H1 (cell line): ENCODE measurements at regions not wholly inside any gene's neighbourhood (a gene's known extent, or its start where the extent isn't known, plus 50 kb on each side); places are given as distances from the start of the nearest gene placed in this dataset.

ENCODE experiments used
- CTCF ChIA-PET: fragments of 300-600 bp; sonication (Branson Sonifier 250); formaldehyde crosslinking; loops from one replicate; lab custom pipeline; 2021; ENCODE audit not compliant: partially characterized antibody; lab: Charles Lee
- POLR2A ChIA-PET: fragments of 300-600 bp; sonication (Branson Sonifier 250); formaldehyde crosslinking; loops from one replicate; lab custom pipeline; 2021; ENCODE audit warnings: inconsistent platforms; ENCODE audit not compliant: partially characterized antibody; lab: Charles Lee
- DNase-seq, 2 experiments: peaks; one replicate each; pipeline versions ENCODE4 v3.0.0 to v3.0.0-alpha.2; 2010 to 2022; ENCODE audit warnings: low spot score in 2 of 2, low read depth in 1 of 2, mixed read lengths in 1 of 2
- FAIRE-seq: peaks from 2 replicates; lab custom pipeline; 2011; peaks lifted over from hg19 to GRCh38; lab: Jason Lieb, UNC
- H2AFZ ChIP-seq: 2 replicates; pipeline ENCODE4 v1.8.1; 2012; ENCODE audit warnings: low read length, inconsistent platforms
- H2AK5ac ChIP-seq: 2 replicates; pipeline ENCODE4 v1.6.1; 2013; ENCODE audit warnings: low read depth, low read length
- H2BK120ac ChIP-seq: replicated peaks from 2 replicates; pipeline ENCODE3; 2013; ENCODE audit warnings: low read depth, low read length, inconsistent platforms
- H2BK12ac ChIP-seq: 2 replicates; pipeline ENCODE4 v1.6.1; 2013; ENCODE audit warnings: low read depth, low read length
- H2BK15ac ChIP-seq: 2 replicates; pipeline ENCODE4 v1.6.1; 2013; ENCODE audit warnings: low read length
- H2BK20ac ChIP-seq: 2 replicates; pipeline ENCODE4 v1.6.1; 2013; ENCODE audit warnings: low read length
- H2BK5ac ChIP-seq: 2 replicates; pipeline ENCODE4 v1.6.1; 2013; ENCODE audit warnings: low read depth, low read length
- H3K14ac ChIP-seq: 2 replicates; pipeline ENCODE4 v1.6.1; 2013; ENCODE audit warnings: inconsistent platforms; ENCODE audit not compliant: insufficient read length
- H3K18ac ChIP-seq: 2 replicates; pipeline ENCODE4 v1.6.1; 2013; ENCODE audit warnings: low read length; ENCODE audit errors: extremely low read depth
- H3K23ac ChIP-seq: 2 replicates; pipeline ENCODE4 v1.6.1; 2013; ENCODE audit warnings: inconsistent platforms; ENCODE audit not compliant: insufficient read length
- H3K23me2 ChIP-seq: 2 replicates; pipeline ENCODE4 v1.6.1; 2013; ENCODE audit warnings: low read depth, low read length
- H3K27ac ChIP-seq: 2 replicates; pipeline ENCODE4 v1.6.1; 2011; ENCODE audit warnings: low read depth, low read length, inconsistent platforms
- H3K27me3 ChIP-seq, 4 experiments: replicated peaks in 1 of 4; 1 replicate in 1 of 4; 2 replicates in 3 of 4; pipeline versions ENCODE4 v1.6.1 to v1.8.1; 2011 to 2013; ENCODE audit warnings: low read length in 3 of 4, mild to moderate bottlenecking in 3 of 4, inconsistent platforms in 2 of 4, mixed read lengths in 2 of 4, moderate library complexity in 1 of 4; ENCODE audit not compliant: control insufficient read depth in 3 of 4, insufficient read depth in 3 of 4; ENCODE audit errors: extremely low read depth in 1 of 4
- H3K36me3 ChIP-seq, 4 experiments: 2 replicates each; pipeline versions ENCODE4 v1.6.1 to v1.8.1; 2011 to 2013; ENCODE audit warnings: mild to moderate bottlenecking in 4 of 4, low read length in 3 of 4, moderate library complexity in 2 of 4, control low read depth in 1 of 4, inconsistent platforms in 1 of 4; ENCODE audit not compliant: insufficient read depth in 4 of 4, control insufficient read depth in 2 of 4
- H3K4ac ChIP-seq: replicated peaks from 2 replicates; pipeline ENCODE3; 2013; ENCODE audit warnings: low read length, low read depth, mixed read lengths, inconsistent platforms; ENCODE audit not compliant: insufficient read length
- H3K4me1 ChIP-seq, 4 experiments: replicated peaks in 1 of 4; 1 replicate in 1 of 4; 2 replicates in 3 of 4; pipeline versions ENCODE4 v1.6.1 to v1.8.1; 2011 to 2013; ENCODE audit warnings: low read length in 3 of 4, inconsistent platforms in 2 of 4, mixed read lengths in 1 of 4; ENCODE audit not compliant: insufficient read depth in 4 of 4, control insufficient read depth in 3 of 4
- H3K4me2 ChIP-seq, 2 experiments: 2 replicates each; pipeline versions ENCODE4 v1.6.1 to v1.8.1; 2011 to 2013; ENCODE audit warnings: low read depth in 2 of 2, low read length in 2 of 2, control low read depth in 1 of 2, inconsistent platforms in 1 of 2, mild to moderate bottlenecking in 1 of 2; ENCODE audit not compliant: insufficient read depth in 1 of 2
- H3K4me3 ChIP-seq, 4 experiments: fragments of 200-600, 300-600 bp in 1 of 4; sonication (generic), shearing (Covaris generic), sonication (Bioruptor Twin) in 1 of 4; 2 replicates each; pipeline versions ENCODE4 v1.5.1 to v1.8.1; 2011 to 2016; ENCODE audit warnings: low read length in 4 of 4, low read depth in 3 of 4, control low read depth in 2 of 4, inconsistent platforms in 2 of 4, mild to moderate bottlenecking in 2 of 4, mixed read lengths in 1 of 4, moderate library complexity in 1 of 4; ENCODE audit not compliant: insufficient read depth in 2 of 4; ENCODE audit errors: extremely low read depth in 1 of 4
- H3K56ac ChIP-seq: replicated peaks from 2 replicates; pipeline ENCODE3; 2013; ENCODE audit warnings: low read depth, mild to moderate bottlenecking, mixed read lengths, low read length, inconsistent platforms; ENCODE audit not compliant: insufficient read length
- H3K79me1 ChIP-seq: 2 replicates; pipeline ENCODE4 v1.6.1; 2013; ENCODE audit warnings: low read depth, low read length, control low read depth
- H3K79me2 ChIP-seq, 2 experiments: 2 replicates each; pipeline versions ENCODE4 v1.6.1 to v1.8.1; 2012 to 2013; ENCODE audit warnings: low read length in 2 of 2, mild to moderate bottlenecking in 2 of 2, inconsistent platforms in 1 of 2; ENCODE audit not compliant: insufficient read depth in 2 of 2, control insufficient read depth in 1 of 2
- H3K9ac ChIP-seq, 4 experiments: replicated peaks in 1 of 4; 1 replicate in 1 of 4; 2 replicates in 3 of 4; pipeline versions ENCODE4 v1.6.1 to v1.8.1; 2011 to 2013; ENCODE audit warnings: low read depth in 3 of 4, low read length in 3 of 4, control low read depth in 2 of 4, mild to moderate bottlenecking in 2 of 4, moderate library complexity in 2 of 4, inconsistent platforms in 1 of 4; ENCODE audit errors: extremely low read depth in 1 of 4
- H3K9me3 ChIP-seq, 2 experiments: 2 replicates each; pipeline versions ENCODE4 v1.6.1 to v1.8.1; 2012 to 2013; ENCODE audit warnings: mild to moderate bottlenecking in 2 of 2, moderate library complexity in 2 of 2, control low read depth in 1 of 2, inconsistent platforms in 1 of 2, low read depth in 1 of 2, low read length in 1 of 2, mixed read lengths in 1 of 2; ENCODE audit not compliant: insufficient read depth in 2 of 2
- H4K20me1 ChIP-seq, 2 experiments: replicated peaks in 1 of 2; 2 replicates each; pipeline versions ENCODE3 to v1.8.1; 2011 to 2013; ENCODE audit warnings: inconsistent platforms in 2 of 2, low read length in 2 of 2, mild to moderate bottlenecking in 1 of 2; ENCODE audit not compliant: insufficient read depth in 2 of 2, control insufficient read depth in 1 of 2
- H4K5ac ChIP-seq: 2 replicates; pipeline ENCODE4 v1.6.1; 2013; ENCODE audit warnings: low read length, low read depth, mixed read lengths, inconsistent platforms; ENCODE audit not compliant: insufficient read length
- H4K8ac ChIP-seq: 2 replicates; pipeline ENCODE4 v1.8.0; 2013; ENCODE audit warnings: mild to moderate bottlenecking, moderate library complexity, low read length, inconsistent platforms; ENCODE audit not compliant: insufficient read depth; ENCODE audit errors: extremely low read depth
- H4K91ac ChIP-seq: replicated peaks from 2 replicates; pipeline ENCODE3; 2013; ENCODE audit warnings: low read length, mixed read lengths, inconsistent platforms; ENCODE audit not compliant: insufficient read length
- ATF2 ChIP-seq: IDR thresholded peaks from 2 replicates; pipeline ENCODE4 v1.6.1; 2012; ENCODE audit warnings: low read length, inconsistent platforms
- CHD1 ChIP-seq: IDR thresholded peaks from 2 replicates; pipeline ENCODE4 v1.6.1; 2012; ENCODE audit warnings: low read depth, low read length, improper control_type of control experiment
- FOSL1 ChIP-seq: IDR thresholded peaks from 2 replicates; pipeline ENCODE4 v1.6.1; 2011; ENCODE audit warnings: mild to moderate bottlenecking, low read depth, low read length, moderate library complexity; ENCODE audit not compliant: insufficient read depth
- SAP30 ChIP-seq: fragments of 300-600 bp; sonication (generic); IDR thresholded peaks from 2 replicates; pipeline ENCODE4 v1.7.1; 2012; ENCODE audit warnings: low read length, moderate library complexity, mild to moderate bottlenecking, inconsistent platforms; ENCODE audit not compliant: insufficient read depth, insufficient replicate concordance
- TBP ChIP-seq: IDR thresholded peaks from 2 replicates; pipeline ENCODE4 v1.6.1; 2011; ENCODE audit warnings: low read depth, low read length, improper control_type of control experiment
- WGBS, 2 experiments: shearing (Covaris generic) in 1 of 2; methylation state at CpG; one replicate each; pipeline versions ENCODE4 v1.1.6 to v1.1.7; 2013 to 2015; ENCODE audit warnings: low lambda C conversion rate in 2 of 2, mixed read lengths in 2 of 2, inconsistent platforms in 1 of 2, low coverage in 1 of 2, missing lambda C conversion rate in 1 of 2; ENCODE audit not compliant: insufficient replicate concordance in 2 of 2, insufficient coverage in 1 of 2, insufficient read length in 1 of 2; ENCODE audit errors: extremely low coverage in 1 of 2, missing lambda C conversion rate in 1 of 2; 5-methylcytosine and 5-hydroxymethylcytosine counted together

- no peak overlapping the region for H3K27ac ChIP-seq
- no peak overlapping the region for H2AFZ ChIP-seq
- no peaks in the 10 kb centered on the region for H3K27me3 ChIP-seq
- H4K5ac ChIP-seq: no peak overlapping the region
- POLR2A ChIA-PET: no interaction called here
- H3K56ac ChIP-seq: no peak overlapping the region
- no peak overlapping the region for H4K91ac ChIP-seq
- no peaks in the 10 kb centered on the region for H3K23me2 ChIP-seq
- no peak overlapping the region for H2AK5ac ChIP-seq
- TF ChIP-seq TBP: no peak
- TF ChIP-seq CHD1: no peak
- TF ChIP-seq FOSL1: no peak
- TF ChIP-seq ATF2: no peak
- TF ChIP-seq SAP30: no peak
- DNase-seq (no peak), FAIRE-seq (no peak)
- H2BK120ac ChIP-seq: no peak overlapping the region
- no peaks in the 10 kb centered on the region for H3K79me2 ChIP-seq
- no peak overlapping the region for H3K14ac ChIP-seq
- H4K8ac ChIP-seq: no peak overlapping the region
- H3K4me3 ChIP-seq: no peak overlapping the region
- no peak overlapping the region for H3K23ac ChIP-seq
- CTCF ChIA-PET: no interaction called here
- H2BK5ac ChIP-seq: no peak overlapping the region
- H3K4ac ChIP-seq: no peak overlapping the region
- H3K4me2 ChIP-seq: no peak overlapping the region
- no peaks in the 10 kb centered on the region for H3K4me1 ChIP-seq
- H3K9me3 ChIP-seq: no peaks in the 10 kb centered on the region
- WGBS, 2 experiments: 94% methylated on average over 1 of the region's 1 CpG; no CpG with 5 or more reads in 1 of the 2 experiments
- no peak overlapping the region for H2BK20ac ChIP-seq
- H2BK15ac ChIP-seq: no peak overlapping the region
- no peaks in the 10 kb centered on the region for H3K36me3 ChIP-seq
- H3K79me1 ChIP-seq: no peaks in the 10 kb centered on the region
- H3K18ac ChIP-seq: no peak overlapping the region
- no peaks in the 10 kb centered on the region for H4K20me1 ChIP-seq
- no peak overlapping the region for H2BK12ac ChIP-seq
- no peak overlapping the region for H3K9ac ChIP-seq
These were observed 308.9 kb upstream of the LMO3 start for GRCh38 chr12:16914853-16915252.
